GM13977 (cell line): ENCODE measurements at regions not wholly inside any gene's neighbourhood (a gene's known extent, or its start where the extent isn't known, plus 50 kb on each side); places are given as distances from the start of the nearest gene placed in this dataset.
"Not testable (repeated sequence)": the region's sequence is repeated elsewhere in the genome, so short reads cannot be mapped to it uniquely, and the experiment has no call there.

Experiments
- DNase-seq: peaks from one replicate; pipeline ENCODE4 v3.0.0; 2012; ENCODE audit warnings: low spot score
- in situ Hi-C: fragments of 300-500 bp; cut with MboI; formaldehyde crosslinking; loops from one replicate; pipeline ENCODE4 v1.12.0; 2022; ENCODE audit warnings: low sequenced_read_pairs, low pct_unique_long_range_greater_than_20kb, mixed read lengths, inconsistent platforms; ENCODE audit not compliant: unreplicated experiment
- TF ChIP-seq, protein P1 (sequence below): IDR thresholded peaks from 2 replicates; pipeline ENCODE4 v1.5.1; 2012; ENCODE audit warnings: mild to moderate bottlenecking, control low read depth; ENCODE audit not compliant: insufficient read depth; ENCODE audit errors: extremely low read depth, missing control alignments

DNA sequence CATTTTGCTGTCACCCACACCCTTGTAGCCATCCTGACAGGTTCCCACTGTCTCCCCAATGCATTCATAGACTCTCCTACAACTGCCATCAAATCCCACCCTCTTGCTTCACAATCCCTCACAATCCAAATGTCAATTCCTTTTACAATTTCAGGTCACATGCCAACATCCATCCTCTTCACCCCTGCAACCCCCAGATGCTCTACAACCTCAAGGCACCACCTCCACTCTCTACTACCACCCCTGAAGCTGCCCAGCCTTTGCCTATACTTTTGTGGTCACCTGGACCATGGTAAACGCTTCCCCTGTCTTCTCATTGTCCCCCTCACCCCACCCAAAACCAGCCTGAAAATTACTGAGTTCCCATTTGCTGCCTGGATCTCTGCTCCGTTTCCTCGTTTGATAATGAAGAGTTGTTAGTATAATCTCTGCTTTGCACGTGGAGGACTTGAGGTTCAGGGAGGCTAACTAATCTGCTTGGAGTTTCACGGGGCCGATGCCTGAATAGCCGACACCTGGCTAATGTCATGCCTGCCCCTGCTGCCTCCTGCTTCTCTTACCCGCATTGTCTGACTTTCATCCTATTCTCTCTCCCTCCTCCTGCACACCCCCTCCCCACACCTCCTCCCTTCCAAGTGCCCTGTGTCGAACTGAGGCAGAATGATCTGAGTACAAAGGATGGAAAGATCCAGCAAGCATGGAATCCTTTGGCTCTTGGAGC, 82.4 kb upstream of the TOX2 start:
- DNase-seq: no peak
- TF ChIP-seq, protein P1, sequence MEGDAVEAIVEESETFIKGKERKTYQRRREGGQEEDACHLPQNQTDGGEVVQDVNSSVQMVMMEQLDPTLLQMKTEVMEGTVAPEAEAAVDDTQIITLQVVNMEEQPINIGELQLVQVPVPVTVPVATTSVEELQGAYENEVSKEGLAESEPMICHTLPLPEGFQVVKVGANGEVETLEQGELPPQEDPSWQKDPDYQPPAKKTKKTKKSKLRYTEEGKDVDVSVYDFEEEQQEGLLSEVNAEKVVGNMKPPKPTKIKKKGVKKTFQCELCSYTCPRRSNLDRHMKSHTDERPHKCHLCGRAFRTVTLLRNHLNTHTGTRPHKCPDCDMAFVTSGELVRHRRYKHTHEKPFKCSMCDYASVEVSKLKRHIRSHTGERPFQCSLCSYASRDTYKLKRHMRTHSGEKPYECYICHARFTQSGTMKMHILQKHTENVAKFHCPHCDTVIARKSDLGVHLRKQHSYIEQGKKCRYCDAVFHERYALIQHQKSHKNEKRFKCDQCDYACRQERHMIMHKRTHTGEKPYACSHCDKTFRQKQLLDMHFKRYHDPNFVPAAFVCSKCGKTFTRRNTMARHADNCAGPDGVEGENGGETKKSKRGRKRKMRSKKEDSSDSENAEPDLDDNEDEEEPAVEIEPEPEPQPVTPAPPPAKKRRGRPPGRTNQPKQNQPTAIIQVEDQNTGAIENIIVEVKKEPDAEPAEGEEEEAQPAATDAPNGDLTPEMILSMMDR: no peak
- in situ Hi-C loops: loop anchor here (10.0 kb wide), 1 partner anchor 77 kb away; no protein-coding TSS in a partner anchor

DNA sequence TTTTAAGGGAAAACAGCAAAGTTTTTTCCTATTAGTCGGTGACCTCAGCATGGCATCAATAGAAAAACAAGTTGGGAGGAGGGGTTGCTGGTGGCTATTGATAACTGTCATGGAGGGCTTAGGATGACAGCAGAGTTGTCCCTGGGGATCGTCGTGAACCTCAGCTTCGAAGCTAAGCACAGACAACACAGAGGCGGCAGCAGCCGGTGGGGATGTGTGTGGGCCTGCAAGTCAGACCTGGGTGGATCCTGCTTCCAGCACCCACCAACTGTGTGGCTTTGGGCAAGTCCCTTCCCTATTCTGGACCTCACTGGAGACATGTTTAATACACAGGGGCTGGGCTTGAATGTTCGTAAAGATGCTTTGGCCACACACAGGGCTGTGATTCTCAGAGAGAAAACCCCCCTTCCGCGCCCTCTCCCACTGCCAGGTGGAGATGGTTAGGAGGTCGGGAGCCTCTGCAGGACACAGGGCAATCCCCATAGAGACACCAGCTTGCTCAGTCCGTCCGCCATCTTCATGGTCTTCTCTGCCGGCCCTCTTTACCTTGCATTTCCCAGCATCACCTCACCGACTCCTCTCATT, 83.1 kb upstream of the TOX2 start:
- in situ Hi-C loops: loop anchor here (10.0 kb wide), 1 partner anchor 77 kb away; no protein-coding TSS in a partner anchor
- no peak for DNase-seq
- TF ChIP-seq, protein P1: no peak

DNA sequence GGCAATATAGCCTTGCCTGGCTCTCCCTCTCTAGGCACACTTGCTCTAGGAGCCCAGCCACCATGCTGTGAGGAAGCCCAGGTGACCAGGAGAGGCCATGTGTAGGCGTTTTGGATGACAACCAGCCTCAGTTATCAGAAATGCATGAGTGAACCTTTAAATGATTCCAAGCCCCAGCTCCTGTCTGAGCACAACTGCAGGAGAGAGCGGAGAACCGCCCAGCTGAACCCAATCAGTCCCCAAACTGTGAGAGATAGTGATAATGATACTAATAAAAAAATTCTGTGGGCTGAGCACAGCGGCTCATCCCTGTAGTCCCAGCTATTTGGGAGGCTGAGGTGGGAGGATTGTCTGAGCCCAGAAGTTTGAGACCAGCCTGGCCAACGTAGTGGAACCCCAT, 83.8 kb upstream of the TOX2 start:
- in situ Hi-C loops: loop anchor here (10.0 kb wide), 1 partner anchor 76 kb away; no protein-coding TSS in a partner anchor
- no peak for DNase-seq
- TF ChIP-seq, protein P1: no peak

DNA sequence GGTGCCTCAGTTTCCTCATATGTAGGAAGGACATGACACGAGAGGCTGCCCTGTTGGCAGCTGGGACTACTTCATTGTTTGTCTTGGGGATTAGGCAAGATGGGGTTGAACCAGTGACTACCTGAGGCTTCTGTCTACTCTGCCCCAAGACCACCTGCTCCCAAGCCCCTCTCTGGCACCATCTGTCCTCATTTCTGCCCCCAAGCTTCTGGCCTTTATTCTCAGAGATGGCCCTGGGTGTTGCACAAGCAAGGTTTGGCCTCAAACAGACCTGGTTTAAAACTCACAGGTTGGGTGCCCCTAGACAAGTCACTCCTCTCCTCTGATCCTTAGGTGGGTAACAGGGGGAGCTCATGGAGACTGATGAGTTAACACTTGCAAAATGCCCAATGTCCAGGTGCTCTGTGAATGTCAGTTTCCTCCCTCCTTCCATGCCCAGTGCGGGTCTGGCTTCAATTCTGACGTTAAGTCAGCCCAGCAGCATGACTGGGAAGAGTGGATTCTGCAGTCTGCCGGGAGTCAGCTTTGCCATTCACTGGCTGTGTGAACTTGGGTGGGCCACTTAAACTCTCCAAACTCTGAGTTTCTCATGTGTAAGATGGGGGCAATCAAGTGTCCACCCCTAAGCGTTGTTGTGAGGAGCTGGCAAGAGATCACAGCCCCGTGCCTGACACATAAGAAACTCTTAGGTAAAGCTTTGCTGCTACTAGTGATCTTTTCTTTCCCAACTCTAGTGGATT, 84.5 kb upstream of the TOX2 start:
- DNase-seq: no peak
- in situ Hi-C loops: loop anchor here (10.0 kb wide), 1 partner anchor 75 kb away; no protein-coding TSS in a partner anchor
- TF ChIP-seq, protein P1: no peak

DNA sequence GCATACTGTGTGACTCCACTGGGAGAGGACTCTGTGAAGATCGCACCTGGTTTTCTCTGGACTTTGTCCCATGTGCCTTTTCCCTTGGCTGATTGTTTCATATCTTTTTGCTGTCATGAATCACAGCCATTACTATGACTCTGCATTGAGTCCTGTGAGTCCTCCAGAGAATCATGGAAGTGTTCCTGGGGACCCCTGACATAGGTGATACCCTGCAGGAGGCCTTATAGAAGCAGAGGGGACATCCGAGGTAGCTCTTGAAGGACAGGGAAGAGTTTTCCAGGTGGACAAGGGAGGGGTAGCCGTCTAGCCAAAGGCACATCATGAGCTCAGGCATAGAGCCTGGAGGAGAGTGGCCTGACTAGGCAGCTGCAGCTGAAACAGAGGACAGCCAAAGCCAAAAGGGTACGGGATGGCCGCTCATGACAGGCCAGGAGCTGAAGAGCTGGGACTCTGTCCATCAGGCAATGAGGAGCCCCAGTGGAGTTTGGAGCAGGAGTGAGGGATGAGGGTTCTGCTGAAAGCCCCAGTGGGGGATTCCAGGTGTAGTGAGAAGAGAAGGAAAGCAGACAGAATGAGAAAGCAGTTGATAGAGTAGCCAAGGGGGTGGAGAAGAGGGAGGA, 86.6 kb upstream of the TOX2 start:
- DNase-seq: no peak
- in situ Hi-C loops: no loop called here
- TF ChIP-seq, protein P1: no peak

DNA sequence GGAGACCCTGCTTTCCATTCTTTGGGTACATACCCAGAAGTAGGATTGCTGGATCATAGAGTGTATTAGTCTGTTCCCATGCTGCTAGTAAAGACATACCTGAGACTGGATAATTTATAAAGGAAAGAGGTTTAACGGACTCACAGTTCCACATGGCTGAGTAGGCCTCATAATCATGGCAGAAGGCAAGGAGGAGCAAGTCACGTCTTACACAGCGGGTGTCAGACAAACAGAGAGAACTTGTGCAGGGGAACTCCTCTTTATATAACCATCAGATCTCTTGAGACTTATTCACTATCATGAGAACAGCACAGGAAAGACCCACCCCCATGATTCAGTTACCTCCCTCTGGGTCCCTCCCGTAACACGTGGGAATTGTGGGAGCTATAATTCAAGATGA, 87.7 kb upstream of the TOX2 start:
- in situ Hi-C loops: not testable (repeated sequence)

DNA sequence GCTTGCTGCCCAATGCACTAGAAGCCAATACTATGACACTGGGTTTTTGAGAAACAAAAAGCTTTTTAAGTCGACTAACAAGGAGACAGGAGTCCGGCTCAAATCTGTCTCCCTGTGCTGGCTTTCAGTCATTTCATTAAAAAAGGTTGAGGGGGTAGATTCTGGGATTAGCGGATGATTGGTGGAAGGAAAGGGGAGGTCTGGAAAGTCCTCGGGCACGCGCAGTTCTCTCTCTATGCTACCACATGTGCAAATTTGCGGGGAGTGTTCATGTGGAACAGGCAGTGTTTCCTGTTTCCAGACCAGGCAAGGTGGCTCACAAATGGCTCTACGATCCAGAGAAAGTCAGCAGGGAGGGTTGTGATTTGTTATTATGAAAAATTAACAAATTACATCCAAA, 89.1 kb upstream of the TOX2 start:
- TF ChIP-seq, protein P1: no peak
- no peak for DNase-seq
- in situ Hi-C loops: no loop called here

More for the DNA sequence above, 87.7 kb upstream of the TOX2 start:
- DNase-seq: not testable (repeated sequence)
